SK-N-SH (cell line): ENCODE measurements at regions not wholly inside any gene's neighbourhood (a gene's known extent, or its start where the extent isn't known, plus 50 kb on each side); places are given as distances from the start of the nearest gene placed in this dataset.

Source experiments
- MXI1 ChIP-seq: IDR thresholded peaks from 2 replicates; pipeline ENCODE4 v1.6.1; 2012; ENCODE audit warnings: mild to moderate bottlenecking, low read depth, low read length, improper control_type of control experiment
- POLR2AphosphoS5 ChIP-seq: IDR thresholded peaks from 2 replicates; pipeline ENCODE4 v1.6.1; 2012; ENCODE audit warnings: low read depth, low read length

- TF ChIP-seq POLR2AphosphoS5: no peak
- no peak for TF ChIP-seq MXI1
Measured at GRCh38 chr10:4632757-4633156, 193.2 kb upstream of the AKR1E2 start.
